Neural cell (in vitro differentiated cells): ENCODE measurements at regions not wholly inside any gene's neighbourhood (a gene's known extent, or its start where the extent isn't known, plus 50 kb on each side); places are given as distances from the start of the nearest gene placed in this dataset.

Source experiments
- H2AFZ ChIP-seq: fragments of 200-600, 300-800 bp; sonication (generic), shearing (Covaris generic); 2 replicates; pipeline ENCODE4 v1.6.0; 2014; ENCODE audit warnings: low read depth, mild to moderate bottlenecking, antibody characterized with exemption, low read length, moderate library complexity
- H3F3A ChIP-seq: fragments of 200-600 bp; shearing (Covaris generic); 2 replicates; pipeline ENCODE4 v1.6.1; 2016; ENCODE audit warnings: mild to moderate bottlenecking, moderate library complexity, mixed read lengths, antibody characterized with exemption, low read length; ENCODE audit not compliant: insufficient read depth, poor library complexity, severe bottlenecking
- H3K27ac ChIP-seq: fragments of 200-600, 300-800 bp; sonication (generic), shearing (Covaris generic); 2 replicates; pipeline ENCODE4 v1.5.1; 2014; ENCODE audit warnings: mild to moderate bottlenecking, low read length, moderate library complexity
- H3K27me3 ChIP-seq: fragments of 300-800, 200-600 bp; sonication (generic), shearing (Covaris generic); 2 replicates; pipeline ENCODE4 v1.6.0; 2014; ENCODE audit warnings: mild to moderate bottlenecking, low read depth, low read length, moderate library complexity; ENCODE audit not compliant: insufficient read depth
- H3K36me3 ChIP-seq: fragments of 300-800, 200-600 bp; sonication (generic), shearing (Covaris generic); 2 replicates; pipeline ENCODE4 v1.5.1; 2014; ENCODE audit warnings: mild to moderate bottlenecking, antibody characterized with exemption, low read length, moderate library complexity; ENCODE audit not compliant: insufficient read depth
- H3K4me2 ChIP-seq: fragments of 300-800, 200-600 bp; sonication (generic), shearing (Covaris generic); 2 replicates; pipeline ENCODE4 v1.6.0; 2014; ENCODE audit warnings: mild to moderate bottlenecking, low read length
- H3K4me3 ChIP-seq: fragments of 300-800, 200-600 bp; sonication (generic), shearing (Covaris generic); 2 replicates; pipeline ENCODE4 v1.5.1; 2014; ENCODE audit warnings: mild to moderate bottlenecking, low read length, moderate library complexity
- H3K79me2 ChIP-seq: fragments of 200-600 bp; shearing (Covaris generic); replicated peaks from 2 replicates; pipeline ENCODE4 v1.6.0; 2014; ENCODE audit warnings: mild to moderate bottlenecking, low read length, moderate library complexity; ENCODE audit not compliant: insufficient read depth
- H3K9ac ChIP-seq: fragments of 300-800, 200-600 bp; sonication (generic), shearing (Covaris generic); 2 replicates; pipeline ENCODE4 v1.6.1; 2016; ENCODE audit warnings: mild to moderate bottlenecking, low read length, mixed read lengths
- H3K9me2 ChIP-seq: fragments of 200-600 bp; shearing (Covaris generic); 2 replicates; pipeline ENCODE4 v1.6.1; 2016; ENCODE audit warnings: mild to moderate bottlenecking, low read length, mixed read lengths; ENCODE audit not compliant: insufficient read depth
- H3K9me3 ChIP-seq: fragments of 200-600, 300-800 bp; sonication (generic), shearing (Covaris generic); 2 replicates; pipeline ENCODE4 v1.6.1; 2016; ENCODE audit warnings: mild to moderate bottlenecking, mixed run types, low read length, moderate library complexity, mixed read lengths
- H4K20me1 ChIP-seq: fragments of 200-600 bp; shearing (Covaris generic); 2 replicates; pipeline ENCODE4 v1.6.1; 2016; ENCODE audit warnings: mild to moderate bottlenecking, mixed run types; ENCODE audit not compliant: insufficient read depth
- CTCF ChIP-seq: fragments of 450-650 bp; IDR thresholded peaks from 2 replicates; pipeline ENCODE4 v1.5.1; 2014; ENCODE audit warnings: antibody characterized with exemption, mild to moderate bottlenecking, moderate library complexity; ENCODE audit not compliant: poor library complexity, severe bottlenecking
- EP300 ChIP-seq: fragments of 450-650 bp; conservative IDR thresholded peaks from 2 replicates; pipeline ENCODE4 v1.6.1; 2014; ENCODE audit warnings: antibody characterized with exemption, mild to moderate bottlenecking, moderate library complexity; ENCODE audit not compliant: poor library complexity, severe bottlenecking
- EZH2 ChIP-seq: fragments of 200-600, 300-800 bp; shearing (Covaris generic), sonication (generic); IDR thresholded peaks from 2 replicates; pipeline ENCODE4 v1.6.1; 2014; ENCODE audit warnings: antibody characterized with exemption, low read length, borderline replicate concordance, mild to moderate bottlenecking; ENCODE audit not compliant: insufficient read depth, poor library complexity, severe bottlenecking
- MXI1 ChIP-seq: fragments of 450-650 bp; conservative IDR thresholded peaks from 2 replicates; pipeline ENCODE4 v1.6.1; 2014; ENCODE audit warnings: antibody characterized with exemption, mild to moderate bottlenecking; ENCODE audit not compliant: poor library complexity, severe bottlenecking
- POLR2AphosphoS5 ChIP-seq: IDR thresholded peaks from 2 replicates; pipeline ENCODE4 v1.6.1; 2012
- RAD21 ChIP-seq: fragments of 450-650 bp; conservative IDR thresholded peaks from 2 replicates; pipeline ENCODE4 v1.6.1; 2014; ENCODE audit warnings: antibody characterized with exemption, mild to moderate bottlenecking, moderate library complexity
- REST ChIP-seq: IDR thresholded peaks from 2 replicates; pipeline ENCODE4 v1.6.1; 2012; ENCODE audit warnings: borderline replicate concordance
- SMC3 ChIP-seq: fragments of 450-650 bp; conservative IDR thresholded peaks from 2 replicates; pipeline ENCODE4 v1.6.1; 2014; ENCODE audit warnings: antibody characterized with exemption, mild to moderate bottlenecking, moderate library complexity; ENCODE audit not compliant: poor library complexity
- TAF1 ChIP-seq: IDR thresholded peaks from 2 replicates; pipeline ENCODE4 v1.6.1; 2012; ENCODE audit warnings: low read depth

- Histone ChIP-seq H3K27ac (no peak overlapping the region), H2AFZ (no peak overlapping the region), H3K27me3 (no peaks in the 10 kb centered on the region), H4K20me1 (no peaks in the 10 kb centered on the region), H3K4me3 (no peak overlapping the region), H3F3A (no peaks in the 10 kb centered on the region), H3K9ac (no peak overlapping the region), H3K9me3 (no peaks in the 10 kb centered on the region), H3K36me3 (no peaks in the 10 kb centered on the region), H3K4me2 (no peak overlapping the region), H3K79me2 (no peaks in the 10 kb centered on the region), H3K9me2 (no peaks in the 10 kb centered on the region)
- TF ChIP-seq RAD21 (no peak), CTCF (no peak), POLR2AphosphoS5 (no peak), EP300 (no peak), TAF1 (no peak), REST (no peak), EZH2 (no peak), MXI1 (no peak), SMC3 (no peak)
Measured at GRCh38 chr6:134457941-134458340, 140.0 kb upstream of the SGK1 start.

GRCh38 chr6:134456226-134456625 lies 138.3 kb upstream of the SGK1 start:
- H3F3A ChIP-seq = no peaks in the 10 kb centered on the region
- H4K20me1 ChIP-seq = no peaks in the 10 kb centered on the region
- no peaks in the 10 kb centered on the region for H3K79me2 ChIP-seq
- H3K27me3 ChIP-seq = no peaks in the 10 kb centered on the region
- H3K36me3 ChIP-seq = no peaks in the 10 kb centered on the region
- H3K9me2 ChIP-seq = no peaks in the 10 kb centered on the region
- H3K4me3 ChIP-seq = no peak overlapping the region
- H3K9me3 ChIP-seq = no peaks in the 10 kb centered on the region
- TF ChIP-seq MXI1 (no peak), TAF1 (no peak), SMC3 (no peak), CTCF (no peak), RAD21 (no peak), EP300 (no peak), EZH2 (no peak), REST (no peak), POLR2AphosphoS5 (no peak)
- H3K27ac ChIP-seq = no peak overlapping the region
- H3K9ac ChIP-seq = no peak overlapping the region
- H3K4me2 ChIP-seq = no peak overlapping the region
- H2AFZ ChIP-seq = no peak overlapping the region
